ENCODE measurements at regions not wholly inside any gene's neighbourhood (a gene's known extent, or its start where the extent isn't known, plus 50 kb on each side); places are given as distances from the start of the nearest gene placed in this dataset.

- TF ChIP-seq CTCF (IDR thresholded peaks at IDR 0.05; ENCODE audit: low read depth, low read length) = no peak
- TF ChIP-seq POLR2A (IDR thresholded peaks at IDR 0.05; ENCODE audit: extremely low read depth, insufficient read length) = no peak
These were observed 786.9 kb downstream of the CDY1 start for GRCh38 chrY:26408671-26409328.

Measured in NB4 (cell line).